Ovary (tissue), 7 donors: ENCODE measurements at regions not wholly inside any gene's neighbourhood (a gene's known extent, or its start where the extent isn't known, plus 50 kb on each side); places are given as distances from the start of the nearest gene placed in this dataset.

ENCODE experiments used
- DNase-seq, 5 donors: peaks; one replicate each; pipeline ENCODE4 v3.0.0-alpha.2; 2019 to 2020
- H3K27ac ChIP-seq, 2 donors: fragments of 200-600 bp; one replicate each; pipeline versions ENCODE4 v1.5.1 to v1.8.0; 2019 to 2022
- H3K27me3 ChIP-seq: fragments of 200-600 bp; one replicate; pipeline ENCODE4 v1.8.0; 2022
- H3K36me3 ChIP-seq: fragments of 200-600 bp; sonication (generic); one replicate; pipeline ENCODE4 v1.5.1; 2019
- H3K4me1 ChIP-seq: one replicate; pipeline ENCODE4 v1.8.1; 2013; ENCODE audit warnings: mild to moderate bottlenecking, moderate library complexity; ENCODE audit not compliant: insufficient read depth
- H3K4me3 ChIP-seq: fragments of 200-600 bp; sonication (generic); one replicate; pipeline ENCODE4 v1.5.1; 2017
- H3K9me3 ChIP-seq, 2 donors: fragments of 200-600 bp in 1 of 2; sonication (generic) in 1 of 2; one replicate each; pipeline versions ENCODE4 v1.5.1 to v1.8.1; 2013 to 2019; ENCODE audit warnings: mild to moderate bottlenecking in 1 of 2, moderate library complexity in 1 of 2
- CTCF ChIP-seq, 3 donors: fragments of 450-650 bp in 2 of 3; fragments of 200-600 bp in 1 of 3; IDR thresholded peaks; one replicate each; pipeline versions ENCODE4 v1.5.1 to v1.8.0; 2016 to 2022; ENCODE audit warnings: antibody characterized with exemption in 3 of 3, mild to moderate bottlenecking in 1 of 3
- EP300 ChIP-seq: sonication (generic); formaldehyde crosslinking; IDR thresholded peaks from one replicate; pipeline ENCODE4 v1.6.1; 2017; ENCODE audit warnings: antibody characterized with exemption
- POLR2A ChIP-seq: fragments of 450-650 bp; IDR thresholded peaks from one replicate; pipeline ENCODE4 v1.6.1; 2017; ENCODE audit warnings: antibody characterized with exemption, mild to moderate bottlenecking, moderate library complexity
- whole genome bisulfite sequencing, 3 donors: extraction: QIAGEN DNeasy Blood & Tissue Kit in 1 of 3; methylation state at CpG; one replicate each; pipeline versions ENCODE4 v1.1.5 to v1.1.7; 2013 to 2017; 5-methylcytosine and 5-hydroxymethylcytosine counted together
- intact Hi-C, 4 donors: fragments of 100-400 bp; cut with DNase I; formaldehyde crosslinking; loops; one replicate each; pipeline versions ENCODE4 v1.11.0 to v1.15.1; 2022 to 2023
- donor health status: DM: no; HTN: no; CAD: no; lungs with moderate emphysema.
- donor health status: DM: no; HTN: no; CAD: no.
- donor health status: Bipolar disorder and iron deficiency.
- donor health status: DM: no; HTN: no; CAD: no.
- donor health status: DM: yes; HTN: yes; CAD: no.

- H3K4me1 ChIP-seq: no peaks in the 10 kb centered on the region
- no peak for TF ChIP-seq POLR2A
- no peak for TF ChIP-seq CTCF (IDR thresholded peaks at IDR 0.05)
- no peak for TF ChIP-seq EP300
- H3K4me3 ChIP-seq: no peak overlapping the region
- H3K9me3 ChIP-seq: no peaks in the 10 kb centered on the region
- H3K36me3 ChIP-seq: no peaks in the 10 kb centered on the region
- WGBS, 3 donors: 30 to 36% (median 32%) methylated on average over 1 of the region's 1 CpG
- no peak for DNase-seq
- H3K27ac ChIP-seq: no peak overlapping the region
- intact Hi-C loops: loop anchor here in 1 of 4 donors (5.0 kb wide), 1 partner anchor 61 kb away; no protein-coding TSS in a partner anchor
- H3K27me3 ChIP-seq: no peaks in the 10 kb centered on the region
Observed at GRCh38 chr2:198763793-198764192, 693.9 kb downstream of the SATB2 start.

GRCh38 chr2:198762441-198762840 lies 695.3 kb downstream of the SATB2 start:
- H3K36me3 ChIP-seq: no peaks in the 10 kb centered on the region
- 83 to 91% (median 89%) methylated on average over 3 of the region's 3 CpGs for WGBS, 3 donors
- intact Hi-C loops: loop anchor here in 1 of 4 donors (5.0 kb wide), 1 partner anchor 60 kb away; no protein-coding TSS in a partner anchor

GRCh38 chr2:198757069-198757468 lies 700.7 kb downstream of the SATB2 start:
- intact Hi-C loops: no loop called here
- H3K27ac ChIP-seq: no peak overlapping the region
- no peaks in the 10 kb centered on the region for H3K4me1 ChIP-seq
- DNase-seq: no peak
- no peaks in the 10 kb centered on the region for H3K27me3 ChIP-seq
- TF ChIP-seq POLR2A: no peak
- no peak for TF ChIP-seq CTCF (IDR thresholded peaks at IDR 0.05)
- TF ChIP-seq EP300: no peak
- H3K36me3 ChIP-seq: no peaks in the 10 kb centered on the region
- 69 to 78% (median 71%) methylated on average over 3 of the region's 3 CpGs for WGBS, 3 donors
- no peak overlapping the region for H3K4me3 ChIP-seq
- no peaks in the 10 kb centered on the region for H3K9me3 ChIP-seq

More at GRCh38 chr2:198762441-198762840, 695.3 kb downstream of the SATB2 start:
- Histone ChIP-seq H3K27me3 (no peaks in the 10 kb centered on the region), H3K4me1 (no peaks in the 10 kb centered on the region), H3K27ac (no peak overlapping the region), H3K9me3 (no peaks in the 10 kb centered on the region), H3K4me3 (no peak overlapping the region)
- DNase-seq: no peak
- no peak for TF ChIP-seq EP300
- TF ChIP-seq POLR2A: no peak
- TF ChIP-seq CTCF (IDR thresholded peaks at IDR 0.05): no peak

- 2 to 12% (median 5%) methylated on average over 3 of the region's 3 CpGs for WGBS, 3 donors
- no peak for DNase-seq
- TF ChIP-seq EP300: no peak
- TF ChIP-seq POLR2A: no peak
- TF ChIP-seq CTCF (IDR thresholded peaks at IDR 0.05): no peak
Observed at GRCh38 chr2:198756166-198756565, 701.6 kb downstream of the SATB2 start.

More at GRCh38 chr2:198756166-198756565, 701.6 kb downstream of the SATB2 start:
- Histone ChIP-seq H3K36me3 (no peaks in the 10 kb centered on the region), H3K9me3 (no peaks in the 10 kb centered on the region), H3K27ac (no peak overlapping the region), H3K4me3 (no peak overlapping the region), H3K4me1 (no peaks in the 10 kb centered on the region), H3K27me3 (no peaks in the 10 kb centered on the region)
- intact Hi-C loops: no loop called here
